ENCODE measurements at regions not wholly inside any gene's neighbourhood (a gene's known extent, or its start where the extent isn't known, plus 50 kb on each side); places are given as distances from the start of the nearest gene placed in this dataset.
"Not testable (repeated sequence)": the region's sequence is repeated elsewhere in the genome, so short reads cannot be mapped to it uniquely, and the experiment has no call there.

- DNase-seq (ENCODE audit: low read depth in 2 of 2) = no peak
Measured at GRCh38 chr20:39778431-39778830, 816.3 kb downstream of the DHX35 start.

DNA sequence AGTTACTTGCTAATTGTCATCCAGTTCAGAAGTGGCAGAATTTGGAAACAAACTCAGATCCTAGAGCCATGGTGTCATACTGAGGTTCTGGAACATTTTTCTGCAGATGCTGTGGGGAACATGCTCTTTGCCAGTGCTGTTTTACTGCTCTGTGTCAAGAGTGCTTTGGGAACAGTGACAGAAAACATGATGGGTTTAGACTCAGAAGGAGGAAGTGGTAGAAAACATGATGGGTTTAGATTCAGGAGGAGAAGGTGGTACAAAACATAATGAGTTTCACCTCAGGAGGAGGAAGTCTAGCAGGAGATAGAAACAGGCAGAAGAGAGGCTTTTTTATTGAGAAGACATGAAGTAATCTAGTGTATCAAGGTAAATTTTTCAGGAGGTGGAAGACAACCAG, 815.5 kb downstream of the DHX35 start:
- DNase-seq (ENCODE audit: low read depth in 2 of 2) = no peak

GRCh38 chr20:39775110-39775509, 813.0 kb downstream of the DHX35 start:
- no peak for DNase-seq (ENCODE audit: low read depth in 2 of 2)

DNA sequence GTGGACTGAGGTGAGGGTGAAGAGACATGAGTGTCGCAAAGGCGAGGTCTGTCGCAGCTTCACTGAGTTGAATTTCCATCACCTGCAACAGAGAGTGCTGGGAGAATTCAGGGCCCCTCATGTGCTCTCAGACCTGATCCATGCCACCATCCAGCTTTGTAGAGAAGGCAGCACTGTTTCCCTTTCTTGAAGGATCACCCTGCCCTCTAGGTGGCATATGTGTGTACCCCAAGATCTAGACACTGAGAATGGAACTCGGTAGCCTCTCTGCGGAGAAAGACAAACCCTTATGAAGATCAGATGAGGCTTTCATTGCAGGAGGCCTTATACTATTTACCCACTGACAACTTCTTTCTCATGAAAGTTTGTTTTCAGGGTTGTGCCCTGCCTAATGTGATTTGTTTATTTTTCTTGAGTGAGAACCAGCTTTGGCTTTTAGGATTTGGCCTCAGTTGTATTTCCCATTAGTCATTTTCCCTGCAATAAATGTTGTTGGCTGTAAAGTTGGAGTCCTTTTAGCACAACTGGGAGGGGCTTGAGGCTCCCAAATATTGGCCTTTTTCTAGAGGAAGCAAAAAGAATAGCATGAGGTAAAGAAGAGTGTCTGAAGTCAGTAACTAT, 811.3 kb downstream of the DHX35 start:
- no peak for DNase-seq (ENCODE audit: low read depth in 2 of 2)

DNA sequence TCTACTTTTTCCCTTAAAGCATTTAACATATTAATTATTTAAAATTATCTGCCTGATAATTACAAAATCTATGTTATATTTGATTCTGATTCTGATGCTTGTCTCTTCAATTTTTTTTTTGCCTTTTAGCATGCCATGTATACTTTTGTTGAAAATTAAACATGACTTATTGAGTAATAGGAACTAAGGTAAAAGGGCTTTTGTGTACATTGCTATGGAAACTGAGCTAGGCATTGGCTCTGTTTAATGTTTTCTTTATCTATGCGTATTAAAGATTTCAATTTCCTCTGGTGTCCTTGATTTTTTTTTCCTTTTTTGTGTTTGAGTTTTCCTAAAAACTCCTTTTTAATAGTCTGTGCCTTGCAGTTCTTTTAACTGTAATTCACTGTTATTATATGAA, 805.2 kb downstream of the DHX35 start:
- DNase-seq (ENCODE audit: low read depth in 2 of 2) = no peak

DNA sequence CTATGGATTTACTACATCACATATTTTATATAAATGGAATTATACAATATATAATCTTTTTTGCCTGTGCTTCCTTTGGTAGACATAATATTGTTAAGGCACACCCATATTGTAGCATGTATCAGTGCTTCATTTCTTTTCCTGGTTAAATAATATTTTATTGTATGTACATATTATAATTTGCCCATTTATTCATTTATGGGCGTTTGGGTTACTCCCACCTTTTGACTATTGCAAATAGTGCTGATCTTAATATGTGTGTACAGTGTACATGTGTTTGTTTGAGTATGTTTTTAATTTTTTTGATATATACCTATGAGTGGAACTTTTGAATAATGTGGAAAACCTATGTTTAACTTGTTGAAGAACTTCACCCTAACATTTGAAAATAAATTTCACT, 804.2 kb downstream of the DHX35 start:
- DNase-seq (ENCODE audit: low read depth in 2 of 2) = no peak

DNA sequence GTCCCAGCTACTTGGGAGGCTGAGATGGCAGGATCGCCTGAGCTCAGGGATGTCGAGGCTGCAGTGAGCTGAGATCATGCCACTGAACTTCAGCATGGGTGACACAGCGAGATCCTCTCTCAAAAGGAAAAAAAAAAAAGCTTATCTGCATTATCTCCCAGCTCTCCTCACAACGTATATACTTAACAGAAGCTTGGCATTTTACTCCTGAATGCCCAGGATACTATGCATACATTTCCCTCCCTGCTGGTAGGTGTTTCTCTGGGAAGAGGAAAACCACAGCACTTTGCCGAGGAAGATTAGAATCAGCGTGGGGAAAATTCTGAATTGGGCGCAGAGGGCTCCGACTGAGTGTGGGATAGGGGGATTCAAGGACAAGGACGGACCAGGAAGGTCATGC, 800.6 kb downstream of the DHX35 start:
- no peak for DNase-seq (ENCODE audit: low read depth in 2 of 2)

GRCh38 chr20:39758876-39759275, 796.7 kb downstream of the DHX35 start:
- no peak for DNase-seq (ENCODE audit: low read depth in 2 of 2)

DNA sequence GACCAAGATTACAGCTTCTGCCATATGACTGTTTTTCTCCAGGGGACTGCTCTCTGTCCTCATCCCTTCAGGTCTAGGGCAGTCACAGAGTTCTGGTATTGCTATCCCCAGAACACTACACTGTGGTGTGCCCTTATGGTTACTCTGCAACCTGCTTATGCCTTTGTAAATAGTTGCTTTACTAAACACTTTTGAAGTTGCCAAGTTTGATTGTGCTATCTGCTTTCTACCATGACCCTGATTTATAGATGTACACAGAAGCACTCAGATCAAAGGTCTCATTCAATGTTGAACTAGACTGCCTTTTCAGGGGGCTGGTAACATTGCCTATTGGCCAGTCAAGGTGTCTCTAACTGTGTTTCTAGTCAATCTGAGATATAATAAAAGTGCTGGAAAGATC, 794.7 kb downstream of the DHX35 start:
- no peak for DNase-seq (ENCODE audit: low read depth in 2 of 2)

- no peak for DNase-seq (ENCODE audit: low read depth in 2 of 2)
Measured at GRCh38 chr20:39756369-39756768, 794.2 kb downstream of the DHX35 start.

GRCh38 chr20:39752262-39752876, 790.2 kb downstream of the DHX35 start:
- no peak for DNase-seq (ENCODE audit: low read depth in 2 of 2)

DNA sequence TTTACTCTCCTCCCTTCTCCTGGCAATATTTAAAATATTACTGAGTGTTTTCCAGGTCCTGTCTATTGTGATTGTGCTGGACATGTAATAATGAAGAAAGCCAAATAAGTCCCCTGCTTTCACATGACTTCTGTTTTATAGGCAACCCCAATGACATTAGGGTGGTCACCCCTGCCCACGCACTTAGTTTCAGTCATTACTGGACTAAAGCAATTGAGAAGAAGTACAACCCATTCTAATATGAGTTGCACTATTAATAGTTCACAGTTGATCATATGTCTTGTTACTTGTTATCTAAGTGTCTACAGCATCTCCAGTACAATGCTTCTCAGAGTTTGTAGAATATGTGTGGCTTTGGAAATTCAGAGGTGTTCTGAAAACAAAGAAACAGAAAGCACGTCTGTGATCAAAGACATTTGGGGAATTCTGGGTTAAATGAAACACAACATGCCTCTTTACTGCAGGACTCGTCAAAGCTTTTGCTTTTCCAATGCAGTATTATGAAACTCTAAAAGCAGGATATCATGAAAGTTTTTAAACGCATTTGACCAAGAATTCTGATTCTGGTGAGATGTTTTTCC, 789.5 kb downstream of the DHX35 start:
- DNase-seq (ENCODE audit: low read depth in 2 of 2) = no peak

- no peak for DNase-seq (ENCODE audit: low read depth in 2 of 2)
Measured at GRCh38 chr20:39745380-39745779, 783.2 kb downstream of the DHX35 start.

GRCh38 chr20:39738651-39739050, 776.5 kb downstream of the DHX35 start:
- no peak for DNase-seq (ENCODE audit: low read depth in 2 of 2)

GRCh38 chr20:39736434-39737327, 774.5 kb downstream of the DHX35 start:
- no peak for DNase-seq (ENCODE audit: low read depth in 2 of 2)

DNA sequence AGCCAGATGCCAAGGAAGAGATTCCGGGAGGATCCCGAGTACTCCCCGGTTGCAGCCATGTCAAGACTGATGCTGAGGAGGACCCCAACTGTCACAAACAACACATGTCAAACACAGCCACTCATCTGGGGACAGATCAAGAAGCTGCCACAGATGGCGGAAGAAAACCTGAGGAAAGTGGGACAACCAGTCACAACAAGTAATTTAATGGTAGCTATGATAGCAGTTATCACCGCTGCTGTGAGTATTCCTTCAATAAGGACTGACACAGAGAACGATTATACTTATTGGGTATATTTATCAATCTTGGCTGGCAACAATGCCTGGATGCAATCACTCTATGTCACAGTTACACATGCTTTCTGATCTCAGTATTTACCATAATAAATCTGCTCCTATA, 763.4 kb downstream of the DHX35 start:
- DNase-seq (ENCODE audit: low read depth in 2 of 2) = not testable (repeated sequence)

DNA sequence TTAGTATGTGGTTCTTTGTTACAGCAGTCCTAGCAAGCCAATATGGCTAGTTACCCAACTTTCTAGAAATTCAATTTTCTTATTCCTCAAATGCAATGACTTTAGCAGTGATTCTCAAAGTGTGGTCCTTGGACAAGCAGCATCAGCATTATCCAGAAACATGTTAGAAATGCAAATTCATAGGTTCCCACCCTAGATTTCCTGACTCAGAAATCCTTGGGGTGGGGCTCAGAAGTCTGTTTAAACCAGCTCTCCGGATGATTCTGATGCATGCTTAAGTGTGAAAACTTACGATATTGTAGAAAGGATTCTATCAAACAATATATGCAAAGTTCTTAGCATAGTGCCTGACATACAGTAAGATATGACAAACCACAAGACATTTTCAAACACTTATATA, 757.1 kb downstream of the DHX35 start:
- no peak for DNase-seq (ENCODE audit: low read depth in 2 of 2)

- no peak for DNase-seq (ENCODE audit: low read depth in 2 of 2)
Measured at GRCh38 chr20:39717936-39718335, 755.8 kb downstream of the DHX35 start.

- DNase-seq (ENCODE audit: low read depth in 2 of 2) = no peak
Measured at GRCh38 chr20:39716796-39717341, 754.7 kb downstream of the DHX35 start.

GRCh38 chr20:39713076-39713840, 751.1 kb downstream of the DHX35 start:
- DNase-seq (ENCODE audit: low read depth in 2 of 2) = no peak

GRCh38 chr20:39706184-39706663, 744.1 kb downstream of the DHX35 start:
- DNase-seq (ENCODE audit: low read depth in 2 of 2) = no peak

Data from stimulated activated CD8-positive, alpha-beta memory T cell treated with anti-CD3 and anti-CD28 coated beads, Interleukin-2, amount 100 ng/mL, for 48 hours (primary cell).